ENCODE measurements at regions not wholly inside any gene's neighbourhood (a gene's known extent, or its start where the extent isn't known, plus 50 kb on each side); places are given as distances from the start of the nearest gene placed in this dataset.

- Histone ChIP-seq H3K36me3 (no peaks in the 10 kb centered on the region), H3K27me3 (no peaks in the 10 kb centered on the region), H3K9me3 (no peaks in the 10 kb centered on the region), H3K4me1 (no peaks in the 10 kb centered on the region), H3K27ac (no peak overlapping the region), H3K4me3 (no peak overlapping the region)
- intact Hi-C loops (cut with DNase I): no loop called here
- TF ChIP-seq CTCF (IDR thresholded peaks at IDR 0.05) (no peak), POLR2A (IDR thresholded peaks at IDR 0.05) (no peak)
- WGBS, 2 donors: 82 to 85% methylated on average over 1 of the region's 1 CpG
- no peak for DNase-seq
Observed at GRCh38 chr3:104873331-104873730, 493.4 kb upstream of the ALCAM start.

GRCh38 chr3:104878395-104878794 lies 488.3 kb upstream of the ALCAM start:
- H3K9me3 ChIP-seq: no peaks in the 10 kb centered on the region
- no peaks in the 10 kb centered on the region for H3K4me1 ChIP-seq
- intact Hi-C loops (cut with DNase I): no loop called here
- H3K4me3 ChIP-seq: no peak overlapping the region
- no peak for DNase-seq
- no peak overlapping the region for H3K27ac ChIP-seq
- WGBS, 2 donors: 54 to 59% methylated on average over 2 of the region's 2 CpGs
- H3K36me3 ChIP-seq: no peaks in the 10 kb centered on the region
- TF ChIP-seq CTCF (IDR thresholded peaks at IDR 0.05) (no peak), POLR2A (IDR thresholded peaks at IDR 0.05) (no peak)
- no peaks in the 10 kb centered on the region for H3K27me3 ChIP-seq

- 31 to 34% methylated on average over 2 of the region's 2 CpGs for WGBS, 2 donors
- intact Hi-C loops (cut with DNase I): no loop called here
- Histone ChIP-seq H3K4me1 (no peaks in the 10 kb centered on the region), H3K36me3 (no peaks in the 10 kb centered on the region), H3K27ac (no peak overlapping the region), H3K27me3 (no peaks in the 10 kb centered on the region), H3K9me3 (no peaks in the 10 kb centered on the region), H3K4me3 (no peak overlapping the region)
- no peak for DNase-seq
- TF ChIP-seq CTCF (IDR thresholded peaks at IDR 0.05): no peak
- TF ChIP-seq POLR2A (IDR thresholded peaks at IDR 0.05): no peak
Observed at GRCh38 chr3:104879919-104880318, 486.8 kb upstream of the ALCAM start.

- Histone ChIP-seq H3K27me3 (no peaks in the 10 kb centered on the region), H3K4me3 (no peak overlapping the region), H3K36me3 (no peaks in the 10 kb centered on the region), H3K9me3 (no peaks in the 10 kb centered on the region), H3K27ac (no peak overlapping the region), H3K4me1 (no peaks in the 10 kb centered on the region)
- TF ChIP-seq CTCF (IDR thresholded peaks at IDR 0.05) (no peak), POLR2A (IDR thresholded peaks at IDR 0.05) (no peak)
- intact Hi-C loops (cut with DNase I): no loop called here
- 69 to 76% methylated on average over 3 of the region's 3 CpGs for WGBS, 2 donors
- DNase-seq: no peak
Observed at GRCh38 chr3:104885214-104885814, 481.4 kb upstream of the ALCAM start.

- WGBS, 2 donors: 75 to 78% methylated on average over 4 of the region's 4 CpGs
- Histone ChIP-seq H3K4me3 (no peak overlapping the region), H3K27ac (no peak overlapping the region), H3K36me3 (no peaks in the 10 kb centered on the region), H3K4me1 (no peaks in the 10 kb centered on the region), H3K27me3 (no peaks in the 10 kb centered on the region), H3K9me3 (no peaks in the 10 kb centered on the region)
- intact Hi-C loops (cut with DNase I): no loop called here
- DNase-seq: no peak
- no peak for TF ChIP-seq CTCF (IDR thresholded peaks at IDR 0.05)
- no peak for TF ChIP-seq POLR2A (IDR thresholded peaks at IDR 0.05)
Observed at GRCh38 chr3:104886220-104886995, 480.3 kb upstream of the ALCAM start.
